GM19463 (cell line): ENCODE measurements at regions not wholly inside any gene's neighbourhood (a gene's known extent, or its start where the extent isn't known, plus 50 kb on each side); places are given as distances from the start of the nearest gene placed in this dataset.

Experiments used
- ATAC-seq: cut with Tn5 transposase; IDR thresholded peaks from one replicate; pipeline ENCODE4 v1.9.1; 2021; ENCODE audit warnings: mild to moderate bottlenecking, moderate library complexity; ENCODE audit not compliant: unreplicated experiment

- no peak for ATAC-seq
These were observed 239.6 kb downstream of the SOX9 start for GRCh38 chr17:72360386-72360940.

GRCh38 chr17:72361892-72362291, 241.1 kb downstream of the SOX9 start:
- no peak for ATAC-seq

GRCh38 chr17:72362376-72363088, 241.7 kb downstream of the SOX9 start:
- ATAC-seq: no peak

GRCh38 chr17:72363089-72363610, 242.3 kb downstream of the SOX9 start:
- ATAC-seq: no peak

- ATAC-seq: no peak
These were observed 245.1 kb downstream of the SOX9 start for GRCh38 chr17:72365857-72366414.

- ATAC-seq: no peak
These were observed 245.8 kb downstream of the SOX9 start for GRCh38 chr17:72366626-72367025.

- ATAC-seq: no peak
These were observed 247.4 kb downstream of the SOX9 start for GRCh38 chr17:72368191-72368590.

GRCh38 chr17:72369366-72369765, 248.5 kb downstream of the SOX9 start:
- ATAC-seq: no peak

- ATAC-seq: no peak
These were observed 250.0 kb downstream of the SOX9 start for GRCh38 chr17:72370819-72371218.

- no peak for ATAC-seq
These were observed 251.4 kb downstream of the SOX9 start for GRCh38 chr17:72372185-72372584.

GRCh38 chr17:72373910-72374741, 253.3 kb downstream of the SOX9 start:
- ATAC-seq: no peak

- no peak for ATAC-seq
These were observed 255.9 kb downstream of the SOX9 start for GRCh38 chr17:72376526-72377345.

- no peak for ATAC-seq
These were observed 257.9 kb downstream of the SOX9 start for GRCh38 chr17:72378414-72379390.

- no peak for ATAC-seq
These were observed 258.7 kb downstream of the SOX9 start for GRCh38 chr17:72379516-72379915.

GRCh38 chr17:72380120-72380519, 259.3 kb downstream of the SOX9 start:
- ATAC-seq: no peak

GRCh38 chr17:72380737-72381136, 259.9 kb downstream of the SOX9 start:
- ATAC-seq: no peak

GRCh38 chr17:72381597-72382397, 261.0 kb downstream of the SOX9 start:
- ATAC-seq: no peak

GRCh38 chr17:72382971-72383722, 262.3 kb downstream of the SOX9 start:
- no peak for ATAC-seq
